NCI-H2107 (cell line): ENCODE measurements at regions not wholly inside any gene's neighbourhood (a gene's known extent, or its start where the extent isn't known, plus 50 kb on each side); places are given as distances from the start of the nearest gene placed in this dataset.
"Not testable (repeated sequence)": the region's sequence is repeated elsewhere in the genome, so short reads cannot be mapped to it uniquely, and the experiment has no call there.

ENCODE experiments used
- DNase-seq: peaks from one replicate; lab custom pipeline; 2025; lab: John Stamatoyannopoulos, UW

- not testable (repeated sequence) for DNase-seq
Observed at GRCh38 chr1:95297906-95298305, 63.9 kb downstream of the RWDD3 start.

GRCh38 chr1:95301091-95301490 is 67.1 kb downstream of the RWDD3 start:
- no peak for DNase-seq

GRCh38 chr1:95301614-95302013 is 67.6 kb downstream of the RWDD3 start:
- DNase-seq: no peak

- DNase-seq: no peak
Observed at GRCh38 chr1:95304803-95305202, 70.8 kb downstream of the RWDD3 start.

- no peak for DNase-seq
Observed at GRCh38 chr1:95308276-95309030, 74.4 kb downstream of the RWDD3 start.

GRCh38 chr1:95309031-95309471 is 75.0 kb downstream of the RWDD3 start:
- peak; percentile 7 for DNase-seq

- no peak for DNase-seq
Observed at GRCh38 chr1:95311014-95311413, 77.0 kb downstream of the RWDD3 start.

- DNase-seq: no peak
Observed at GRCh38 chr1:95311762-95312161, 77.8 kb downstream of the RWDD3 start.

- DNase-seq: no peak
Observed at GRCh38 chr1:95312181-95312580, 78.2 kb downstream of the RWDD3 start.

- DNase-seq: no peak
Observed at GRCh38 chr1:95313527-95313926, 79.5 kb downstream of the RWDD3 start.

- DNase-seq: no peak
Observed at GRCh38 chr1:95321531-95321930, 87.5 kb downstream of the RWDD3 start.

- DNase-seq: no peak
Observed at GRCh38 chr1:95323123-95323522, 89.1 kb downstream of the RWDD3 start.

- DNase-seq: no peak
Observed at GRCh38 chr1:95325349-95325748, 91.3 kb downstream of the RWDD3 start.

GRCh38 chr1:95326023-95326422 is 92.0 kb downstream of the RWDD3 start:
- DNase-seq: no peak

- no peak for DNase-seq
Observed at GRCh38 chr1:95332754-95333153, 98.7 kb downstream of the RWDD3 start.

- DNase-seq: no peak
Observed at GRCh38 chr1:95339377-95339776, 105.4 kb downstream of the RWDD3 start.

- DNase-seq: no peak
Observed at GRCh38 chr1:95340061-95340460, 106.1 kb downstream of the RWDD3 start.

- peak; percentile 50 for DNase-seq
Observed at GRCh38 chr1:95352767-95353166, 118.8 kb downstream of the RWDD3 start.

- no peak for DNase-seq
Observed at GRCh38 chr1:95353194-95353593, 119.2 kb downstream of the RWDD3 start.

GRCh38 chr1:95364546-95364945 is 130.5 kb downstream of the RWDD3 start:
- no peak for DNase-seq

GRCh38 chr1:95366498-95366897 is 132.5 kb downstream of the RWDD3 start:
- DNase-seq: no peak

- DNase-seq: no peak
Observed at GRCh38 chr1:95368178-95368577, 134.2 kb downstream of the RWDD3 start.

GRCh38 chr1:95369985-95370690 is 136.1 kb downstream of the RWDD3 start:
- no peak for DNase-seq
